ENCODE measurements at regions not wholly inside any gene's neighbourhood (a gene's known extent, or its start where the extent isn't known, plus 50 kb on each side); places are given as distances from the start of the nearest gene placed in this dataset.

GRCh38 chr2:21289989-21290388, 166.2 kb downstream of the TDRD15 start:
- TF ChIP-seq CTCF (IDR thresholded peaks at IDR 0.05): no peak
- TF ChIP-seq SREBF2 (IDR thresholded peaks at IDR 0.05): no peak
- TF ChIP-seq NR3C1 (IDR thresholded peaks at IDR 0.05): no peak
- TF ChIP-seq POLR2A (IDR thresholded peaks at IDR 0.05; ENCODE audit: low read length): no peak
- no peak for TF ChIP-seq CBX8 (IDR thresholded peaks at IDR 0.05)
- no peak for TF ChIP-seq CHD2 (IDR thresholded peaks at IDR 0.05; ENCODE audit: low read length, partially characterized antibody)
- no peak for TF ChIP-seq SMC3 (IDR thresholded peaks at IDR 0.05)
- no peak for TF ChIP-seq POLR2AphosphoS2 (conservative IDR thresholded peaks at IDR 0.05; ENCODE audit: low read length)
- no peak for TF ChIP-seq BHLHE40 (IDR thresholded peaks at IDR 0.05; ENCODE audit: low read depth, low read length)
- no peak for TF ChIP-seq MAFK (IDR thresholded peaks at IDR 0.05; ENCODE audit: partially characterized antibody)
- no peak for TF ChIP-seq RAD21 (conservative IDR thresholded peaks at IDR 0.05 in 1 of 2, IDR thresholded peaks at IDR 0.05 in 1 of 2)
